AG10803 (cell line): ENCODE measurements at regions not wholly inside any gene's neighbourhood (a gene's known extent, or its start where the extent isn't known, plus 50 kb on each side); places are given as distances from the start of the nearest gene placed in this dataset.

Experiments
- DNase-seq: peaks from one replicate; pipeline ENCODE4 v3.0.0; 2010; ENCODE audit warnings: low read depth
- H3K4me3 ChIP-seq: 2 replicates; pipeline ENCODE4 v1.5.1; 2011; ENCODE audit warnings: mild to moderate bottlenecking, low read length, control low read depth
- CTCF ChIP-seq: conservative IDR thresholded peaks from 2 replicates; pipeline ENCODE4 v1.5.1; 2011; ENCODE audit warnings: mild to moderate bottlenecking, low read length, control low read depth, inconsistent platforms

DNA sequence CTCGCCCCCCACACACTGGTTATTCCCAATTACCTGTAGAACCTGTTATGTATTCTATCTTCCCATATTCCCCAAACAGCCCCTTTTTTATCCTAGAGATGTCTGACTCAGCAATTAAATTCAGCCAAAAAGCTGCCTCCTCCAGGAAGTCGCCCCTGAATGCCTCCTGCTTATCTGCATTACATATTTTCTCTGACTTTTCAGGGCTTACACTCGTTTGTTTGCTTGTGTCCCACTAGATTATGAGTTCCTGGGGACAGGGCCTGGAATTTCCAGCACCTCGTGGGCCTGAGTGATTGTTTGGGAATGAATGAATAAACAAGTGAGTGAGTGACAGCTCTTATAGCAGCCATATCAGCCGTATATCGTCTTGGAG, 99.3 kb upstream of the RFLNA start:
- DNase-seq: no peak
- no peak overlapping the region for H3K4me3 ChIP-seq
- TF ChIP-seq CTCF: no peak

GRCh38 chr12:124196236-124196635, 98.7 kb upstream of the RFLNA start:
- no peak for DNase-seq
- no peak overlapping the region for H3K4me3 ChIP-seq
- TF ChIP-seq CTCF: no peak

DNA sequence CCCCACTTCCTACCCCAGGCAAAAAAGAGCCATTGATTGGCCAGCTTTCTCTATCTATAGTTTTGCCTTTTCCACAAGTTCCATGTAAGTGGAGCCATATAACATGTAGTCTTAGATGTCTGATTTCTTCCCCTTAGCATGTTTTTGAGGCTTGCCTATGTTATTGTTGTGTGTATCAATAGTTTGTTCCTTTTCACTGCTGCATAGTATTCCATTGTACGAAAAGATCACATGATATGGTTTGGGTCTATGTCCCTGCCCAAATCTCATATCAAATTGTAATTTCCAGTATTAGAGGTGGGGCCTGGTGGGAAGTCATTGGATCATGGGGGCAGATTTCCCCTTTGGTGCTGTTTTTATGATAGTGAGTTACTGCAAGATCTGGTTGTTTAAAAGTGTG, 93.6 kb upstream of the RFLNA start:
- no peak for DNase-seq
- no peak overlapping the region for H3K4me3 ChIP-seq
- no peak for TF ChIP-seq CTCF

GRCh38 chr12:124203176-124203575, 91.7 kb upstream of the RFLNA start:
- no peak for DNase-seq
- no peak for TF ChIP-seq CTCF
- H3K4me3 ChIP-seq: no peak overlapping the region

GRCh38 chr12:124205405-124205804, 89.5 kb upstream of the RFLNA start:
- no peak for TF ChIP-seq CTCF
- no peak overlapping the region for H3K4me3 ChIP-seq
- no peak for DNase-seq

GRCh38 chr12:124207049-124207448, 87.8 kb upstream of the RFLNA start:
- DNase-seq: no peak
- no peak overlapping the region for H3K4me3 ChIP-seq
- no peak for TF ChIP-seq CTCF

DNA sequence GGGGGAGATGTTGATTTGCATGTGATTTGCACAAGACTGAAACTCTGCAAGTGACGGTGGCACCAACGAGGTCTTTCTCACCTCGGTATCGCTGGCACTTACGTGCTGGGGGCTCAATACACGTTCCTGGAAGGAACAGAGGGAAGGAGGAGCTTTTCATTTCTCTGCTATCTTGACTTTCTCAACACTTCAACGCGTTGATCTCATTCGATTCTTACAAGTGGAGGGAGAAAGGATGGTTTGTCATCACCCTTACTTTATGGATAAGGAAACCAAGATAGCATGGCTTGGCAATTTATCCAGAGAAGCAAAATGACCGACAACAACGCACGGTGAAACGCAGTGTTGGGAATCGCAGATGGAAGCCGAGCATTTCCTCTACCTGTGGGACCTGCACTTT, 87.3 kb upstream of the RFLNA start:
- TF ChIP-seq CTCF: no peak
- DNase-seq: no peak
- no peak overlapping the region for H3K4me3 ChIP-seq
